T1000 (cell line): ENCODE measurements at regions not wholly inside any gene's neighbourhood (a gene's known extent, or its start where the extent isn't known, plus 50 kb on each side); places are given as distances from the start of the nearest gene placed in this dataset.
"Not testable (repeated sequence)": the region's sequence is repeated elsewhere in the genome, so short reads cannot be mapped to it uniquely, and the experiment has no call there.

Experiments used
- DNase-seq: peaks from one replicate; lab custom pipeline; 2025; ENCODE audit warnings: mixed read lengths; lab: John Stamatoyannopoulos, UW

GRCh38 chr5:52605317-52606313, 182.1 kb upstream of the ITGA1 start:
- no peak for DNase-seq

GRCh38 chr5:52607227-52607824, 180.4 kb upstream of the ITGA1 start:
- no peak for DNase-seq

GRCh38 chr5:52620315-52620714, 167.4 kb upstream of the ITGA1 start:
- no peak for DNase-seq

- DNase-seq, result no peak
Observed at GRCh38 chr5:52623291-52623690, 164.4 kb upstream of the ITGA1 start.

GRCh38 chr5:52624291-52624690, 163.4 kb upstream of the ITGA1 start:
- DNase-seq, result no peak

GRCh38 chr5:52626312-52626711, 161.4 kb upstream of the ITGA1 start:
- DNase-seq, result no peak

- DNase-seq, result no peak
Observed at GRCh38 chr5:52627740-52628139, 160.0 kb upstream of the ITGA1 start.

GRCh38 chr5:52632281-52632680, 155.4 kb upstream of the ITGA1 start:
- DNase-seq, result no peak

GRCh38 chr5:52634171-52634570, 153.5 kb upstream of the ITGA1 start:
- DNase-seq, result not testable (repeated sequence)

- peak; percentile 30 for DNase-seq
Observed at GRCh38 chr5:52638732-52639131, 149.0 kb upstream of the ITGA1 start.

- no peak for DNase-seq
Observed at GRCh38 chr5:52648726-52649125, 139.0 kb upstream of the ITGA1 start.

- no peak for DNase-seq
Observed at GRCh38 chr5:52655163-52655562, 132.6 kb upstream of the ITGA1 start.

- no peak for DNase-seq
Observed at GRCh38 chr5:52656569-52657246, 131.0 kb upstream of the ITGA1 start.

GRCh38 chr5:52657247-52657645, 130.5 kb upstream of the ITGA1 start:
- no peak for DNase-seq

GRCh38 chr5:52658246-52658645, 129.5 kb upstream of the ITGA1 start:
- no peak for DNase-seq

GRCh38 chr5:52660621-52661020, 127.1 kb upstream of the ITGA1 start:
- DNase-seq, result no peak

GRCh38 chr5:52661903-52662595, 125.7 kb upstream of the ITGA1 start:
- no peak for DNase-seq

- DNase-seq, result no peak
Observed at GRCh38 chr5:52665559-52665958, 122.2 kb upstream of the ITGA1 start.

GRCh38 chr5:52668139-52668538, 119.6 kb upstream of the ITGA1 start:
- no peak for DNase-seq

- DNase-seq, result no peak
Observed at GRCh38 chr5:52668544-52669185, 119.1 kb upstream of the ITGA1 start.

- DNase-seq, result no peak
Observed at GRCh38 chr5:52672459-52672858, 115.3 kb upstream of the ITGA1 start.

- no peak for DNase-seq
Observed at GRCh38 chr5:52673495-52673894, 114.2 kb upstream of the ITGA1 start.
